NCI-H2171 treated with DMSO at 0.1 percent for 48 hours (cell line): ENCODE measurements at regions not wholly inside any gene's neighbourhood (a gene's known extent, or its start where the extent isn't known, plus 50 kb on each side); places are given as distances from the start of the nearest gene placed in this dataset.

Experiments used
- DNase-seq: peaks from one replicate; lab custom pipeline; 2025; lab: John Stamatoyannopoulos, UW

- DNase-seq: no peak
Observed at GRCh38 chr13:30107521-30108136, 199.7 kb downstream of the KATNAL1 start.

GRCh38 chr13:30107121-30107520 is 200.2 kb downstream of the KATNAL1 start:
- DNase-seq: no peak

- DNase-seq: no peak
Observed at GRCh38 chr13:30105381-30105780, 202.0 kb downstream of the KATNAL1 start.

GRCh38 chr13:30103161-30103840 is 204.1 kb downstream of the KATNAL1 start:
- no peak for DNase-seq

- no peak for DNase-seq
Observed at GRCh38 chr13:30100226-30100625, 207.1 kb downstream of the KATNAL1 start.

- no peak for DNase-seq
Observed at GRCh38 chr13:30097701-30098100, 209.7 kb downstream of the KATNAL1 start.

GRCh38 chr13:30097089-30097488 is 210.3 kb downstream of the KATNAL1 start:
- no peak for DNase-seq

- no peak for DNase-seq
Observed at GRCh38 chr13:30094015-30094414, 213.3 kb downstream of the KATNAL1 start.

- DNase-seq: no peak
Observed at GRCh38 chr13:30093236-30093635, 214.1 kb downstream of the KATNAL1 start.

GRCh38 chr13:30091691-30092090 is 215.7 kb downstream of the KATNAL1 start:
- DNase-seq: no peak

- DNase-seq: no peak
Observed at GRCh38 chr13:30091035-30091434, 216.3 kb downstream of the KATNAL1 start.

- DNase-seq: peak; percentile 97
Observed at GRCh38 chr13:30088312-30088855, 219.0 kb downstream of the KATNAL1 start.

- no peak for DNase-seq
Observed at GRCh38 chr13:30085087-30085486, 222.3 kb downstream of the KATNAL1 start.

GRCh38 chr13:30082391-30082790 is 225.0 kb downstream of the KATNAL1 start:
- no peak for DNase-seq

GRCh38 chr13:30081331-30081730 is 226.0 kb downstream of the KATNAL1 start:
- no peak for DNase-seq

- DNase-seq: no peak
Observed at GRCh38 chr13:30079501-30079900, 227.8 kb downstream of the KATNAL1 start.

- DNase-seq: no peak
Observed at GRCh38 chr13:30078059-30078458, 227.6 kb upstream of the UBL3 start.

- no peak for DNase-seq
Observed at GRCh38 chr13:30077240-30077735, 226.9 kb upstream of the UBL3 start.

GRCh38 chr13:30074955-30075614 is 224.7 kb upstream of the UBL3 start:
- no peak for DNase-seq

- DNase-seq: no peak
Observed at GRCh38 chr13:30074431-30074830, 224.0 kb upstream of the UBL3 start.

- DNase-seq: no peak
Observed at GRCh38 chr13:30072818-30073186, 222.4 kb upstream of the UBL3 start.

- DNase-seq: no peak
Observed at GRCh38 chr13:30071969-30072817, 221.8 kb upstream of the UBL3 start.
